ELF-1 (cell line): ENCODE measurements at regions not wholly inside any gene's neighbourhood (a gene's known extent, or its start where the extent isn't known, plus 50 kb on each side); places are given as distances from the start of the nearest gene placed in this dataset.
"Not testable (repeated sequence)": the region's sequence is repeated elsewhere in the genome, so short reads cannot be mapped to it uniquely, and the experiment has no call there.

Experiments used
- DNase-seq: peaks from one replicate; pipeline ENCODE4 v3.0.0-alpha.2; 2016; ENCODE audit warnings: low read depth, low spot score

- no peak for DNase-seq
These were observed 130.7 kb upstream of the NR3C1 start for GRCh38 chr5:143533978-143534760.

GRCh38 chr5:143533475-143533874 lies 130.0 kb upstream of the NR3C1 start:
- no peak for DNase-seq

- no peak for DNase-seq
These were observed 124.3 kb upstream of the NR3C1 start for GRCh38 chr5:143527808-143528207.

- DNase-seq: no peak
These were observed 121.7 kb upstream of the NR3C1 start for GRCh38 chr5:143525176-143525575.

- no peak for DNase-seq
These were observed 121.0 kb upstream of the NR3C1 start for GRCh38 chr5:143524338-143524945.

GRCh38 chr5:143521846-143522400 lies 118.4 kb upstream of the NR3C1 start:
- DNase-seq: no peak

- no peak for DNase-seq
These were observed 117.7 kb upstream of the NR3C1 start for GRCh38 chr5:143521141-143521540.

GRCh38 chr5:143519215-143519614 lies 115.7 kb upstream of the NR3C1 start:
- not testable (repeated sequence) for DNase-seq

GRCh38 chr5:143517824-143518223 lies 114.3 kb upstream of the NR3C1 start:
- not testable (repeated sequence) for DNase-seq

- DNase-seq: no peak
These were observed 112.8 kb upstream of the NR3C1 start for GRCh38 chr5:143516249-143516648.

GRCh38 chr5:143515829-143516228 lies 112.3 kb upstream of the NR3C1 start:
- DNase-seq: no peak

- DNase-seq: no peak
These were observed 111.3 kb upstream of the NR3C1 start for GRCh38 chr5:143514616-143515335.

GRCh38 chr5:143513720-143514119 lies 110.2 kb upstream of the NR3C1 start:
- no peak for DNase-seq

- no peak for DNase-seq
These were observed 108.2 kb upstream of the NR3C1 start for GRCh38 chr5:143511736-143512135.

- no peak for DNase-seq
These were observed 106.3 kb upstream of the NR3C1 start for GRCh38 chr5:143509758-143510221.

- no peak for DNase-seq
These were observed 103.5 kb upstream of the NR3C1 start for GRCh38 chr5:143506836-143507552.

GRCh38 chr5:143505934-143506333 lies 102.4 kb upstream of the NR3C1 start:
- DNase-seq: no peak

- DNase-seq: no peak
These were observed 101.9 kb upstream of the NR3C1 start for GRCh38 chr5:143505354-143505753.

- DNase-seq: no peak
These were observed 98.0 kb upstream of the NR3C1 start for GRCh38 chr5:143501310-143502044.

- DNase-seq: no peak
These were observed 96.1 kb upstream of the NR3C1 start for GRCh38 chr5:143499480-143500114.
